ENCODE measurements at regions not wholly inside any gene's neighbourhood (a gene's known extent, or its start where the extent isn't known, plus 50 kb on each side); places are given as distances from the start of the nearest gene placed in this dataset.
A peak's percentile ranks its signal among the peaks of the same experiment; 100 is the strongest.

GRCh38 chr1:240712014-240712731, 100.2 kb upstream of the GREM2 start:
- H3K4me2 ChIP-seq = no peak overlapping the region
- H3K4me3 ChIP-seq = no peak overlapping the region
- 70% methylated on average over 7 of the region's 7 CpGs for whole genome bisulfite sequencing (ENCODE audit: missing lambda C conversion rate)
- TF ChIP-seq HDAC2 (IDR thresholded peaks at IDR 0.05) (no peak), EHF (CRISPR knock-in tag; IDR thresholded peaks at IDR 0.05) (no peak), HOXB13 (CRISPR knock-in tag; IDR thresholded peaks at IDR 0.05; ENCODE audit: low read depth) (no peak), JUNB (IDR thresholded peaks at IDR 0.05) (no peak), FOSB (CRISPR knock-in tag; IDR thresholded peaks at IDR 0.05) (no peak), CBX8 (IDR thresholded peaks at IDR 0.05) (no peak), MAX (IDR thresholded peaks at IDR 0.05) (no peak), ELK1 (IDR thresholded peaks at IDR 0.05; ENCODE audit: low read depth, low read length) (no peak), MAZ (IDR thresholded peaks at IDR 0.05; ENCODE audit: borderline replicate concordance, low read depth, low read length) (no peak), CEBPB (IDR thresholded peaks at IDR 0.05) (no peak)
- H3K27ac ChIP-seq = no peak overlapping the region
- H3K9me3 ChIP-seq = no peaks in the 10 kb centered on the region
- peak; percentile 18 for FAIRE-seq
- no peak for DNase-seq (ENCODE audit: low read depth in 1 of 2, low spot score in 1 of 2)
- no peak for ATAC-seq
- POLR2A ChIA-PET = no interaction called here
- CTCF ChIA-PET = interaction anchor here (2.7 kb wide), 1 partner anchor 21 kb away, joined by 6 read pairs; no protein-coding TSS in a partner anchor
- H3K4me1 ChIP-seq = no peaks in the 10 kb centered on the region

- WGBS (ENCODE audit: missing lambda C conversion rate) = 62% methylated on average over 9 of the region's 9 CpGs
- Histone ChIP-seq H3K27ac (no peak overlapping the region), H3K4me3 (no peak overlapping the region), H3K9me3 (no peaks in the 10 kb centered on the region), H3K4me2 (no peak overlapping the region), H3K4me1 (0 out of 3 replicates have a peak, but pooled peaks cover 3% of the 10 kb centered on the region)
- ATAC-seq = no peak
- CTCF ChIA-PET = interaction anchor here (0.5 to 2.7 kb wide), 2 partner anchors 20 to 353 kb away, joined by 3 to 6 read pairs; no protein-coding TSS in a partner anchor
- POLR2A ChIA-PET = no interaction called here
- no peak for FAIRE-seq
- TF ChIP-seq RNF2 (IDR thresholded peaks at IDR 0.05; ENCODE audit: borderline replicate concordance, low read depth) (no peak), PBX3 (IDR thresholded peaks at IDR 0.05) (no peak), KDM5A (IDR thresholded peaks at IDR 0.05) (no peak), MYC (IDR thresholded peaks at IDR 0.05; ENCODE audit: borderline replicate concordance, low read length) (no peak), E2F6 (IDR thresholded peaks at IDR 0.05; ENCODE audit: borderline replicate concordance, low read depth) (no peak), REST (IDR thresholded peaks at IDR 0.05) (no peak), HMGXB4 (CRISPR knock-in tag; IDR thresholded peaks at IDR 0.05; ENCODE audit: borderline replicate concordance) (no peak), RCOR1 (IDR thresholded peaks at IDR 0.05; ENCODE audit: low read depth, low read length) (no peak), ZSCAN20 (CRISPR knock-in tag; IDR thresholded peaks at IDR 0.05) (no peak), TFCP2L1 (CRISPR knock-in tag; IDR thresholded peaks at IDR 0.05) (no peak), BCL3 (IDR thresholded peaks at IDR 0.05) (no peak), RAD21 (conservative IDR thresholded peaks at IDR 0.05 in 1 of 2, IDR thresholded peaks at IDR 0.05 in 1 of 2) (no peak), HOXA7 (CRISPR knock-in tag; IDR thresholded peaks at IDR 0.05) (no peak), FOSB (CRISPR knock-in tag; IDR thresholded peaks at IDR 0.05) (no peak), FOXS1 (CRISPR knock-in tag; IDR thresholded peaks at IDR 0.05) (no peak), PHF8 (IDR thresholded peaks at IDR 0.05; ENCODE audit: borderline replicate concordance, low read depth) (no peak), POLR2A (IDR thresholded peaks at IDR 0.05; ENCODE audit: low read length) (no peak), JUN (IDR thresholded peaks at IDR 0.05) (no peak)
- no peak for DNase-seq (ENCODE audit: low read depth in 1 of 2, low spot score in 1 of 2)
These were observed 99.1 kb upstream of the GREM2 start for GRCh38 chr1:240711020-240711419.

Measured in A549 (cell line).